Endometrium (tissue), 2 donors: ENCODE measurements at regions not wholly inside any gene's neighbourhood (a gene's known extent, or its start where the extent isn't known, plus 50 kb on each side); places are given as distances from the start of the nearest gene placed in this dataset.
"Not testable (repeated sequence)": the region's sequence is repeated elsewhere in the genome, so short reads cannot be mapped to it uniquely, and the experiment has no call there.

Experiments used
- FAIRE-seq: peaks from 2 replicates; lab custom pipeline; 2012; peaks lifted over from hg19 to GRCh38; lab: Jason Lieb, UNC
- donor health status: control.
- donor health status: control.

- FAIRE-seq, result no peak
Measured at GRCh38 chr3:164460851-164461250, 617.4 kb downstream of the SI start.

GRCh38 chr3:164459521-164460151 lies 618.7 kb downstream of the SI start:
- no peak for FAIRE-seq

DNA sequence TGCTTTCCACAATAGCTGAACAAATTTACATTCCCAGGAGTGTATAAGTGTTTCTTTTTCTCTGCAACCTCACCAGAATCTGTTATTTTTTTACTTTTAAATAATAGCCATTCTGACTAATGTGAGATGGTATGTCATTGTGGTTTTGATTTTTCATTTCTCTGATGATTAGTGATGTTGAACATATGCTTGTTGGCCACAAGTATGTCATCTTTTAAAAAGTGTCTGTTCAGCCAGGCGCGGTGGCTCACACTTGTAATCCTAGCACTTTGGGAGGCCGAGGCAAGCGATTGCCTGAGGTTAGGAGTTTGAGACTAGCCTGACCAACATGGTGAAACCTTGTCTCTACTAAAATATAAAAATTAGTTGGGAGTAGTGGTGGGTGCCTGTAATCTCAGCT lies 619.3 kb downstream of the SI start:
- no peak for FAIRE-seq

- FAIRE-seq, result no peak
Measured at GRCh38 chr3:164453714-164454113, 624.6 kb downstream of the SI start.

GRCh38 chr3:164452707-164453106 lies 625.6 kb downstream of the SI start:
- FAIRE-seq, result no peak

GRCh38 chr3:164451072-164451910 lies 627.0 kb downstream of the SI start:
- no peak for FAIRE-seq

- peak; percentile 99 for FAIRE-seq
Measured at GRCh38 chr3:164450276-164450905, 627.9 kb downstream of the SI start.

GRCh38 chr3:164419220-164419619 lies 659.1 kb downstream of the SI start:
- no peak for FAIRE-seq

GRCh38 chr3:164418414-164418813 lies 659.9 kb downstream of the SI start:
- peak; percentile 15 for FAIRE-seq

- no peak for FAIRE-seq
Measured at GRCh38 chr3:164417955-164418354, 660.3 kb downstream of the SI start.

DNA sequence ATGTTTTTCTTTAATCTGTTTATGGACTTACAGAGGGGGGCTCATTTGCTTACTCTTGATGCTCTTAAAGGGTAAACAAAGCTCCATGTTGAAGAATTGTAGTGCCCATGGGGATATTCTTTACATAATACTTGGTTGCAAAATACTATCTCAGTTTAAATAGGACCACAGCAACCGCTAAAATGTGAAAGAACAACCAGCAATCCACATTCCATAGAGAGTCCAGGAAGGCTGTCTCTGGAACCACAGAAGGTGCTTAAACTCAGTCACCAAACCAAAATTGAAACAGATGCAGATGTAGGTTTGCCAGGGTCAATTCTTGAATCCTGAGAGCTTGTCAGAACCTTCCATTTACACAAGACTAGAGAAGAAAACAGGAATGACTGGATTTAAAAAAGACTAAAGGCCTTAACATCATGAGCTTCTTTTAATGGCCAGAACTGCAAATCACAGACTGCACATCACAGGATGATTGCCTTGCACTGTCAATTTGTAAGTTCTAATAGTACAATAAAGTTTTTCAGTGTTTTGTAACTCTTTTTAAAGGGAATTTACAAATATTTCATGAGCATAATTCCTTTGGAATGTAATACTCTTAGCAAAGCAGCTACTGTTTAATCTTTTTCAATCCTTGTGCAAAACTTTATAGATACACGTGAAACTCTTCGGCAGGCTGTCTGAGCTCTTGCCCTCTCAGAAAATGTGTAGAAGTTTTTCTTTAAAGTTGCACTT lies 661.6 kb downstream of the SI start:
- FAIRE-seq, result no peak

DNA sequence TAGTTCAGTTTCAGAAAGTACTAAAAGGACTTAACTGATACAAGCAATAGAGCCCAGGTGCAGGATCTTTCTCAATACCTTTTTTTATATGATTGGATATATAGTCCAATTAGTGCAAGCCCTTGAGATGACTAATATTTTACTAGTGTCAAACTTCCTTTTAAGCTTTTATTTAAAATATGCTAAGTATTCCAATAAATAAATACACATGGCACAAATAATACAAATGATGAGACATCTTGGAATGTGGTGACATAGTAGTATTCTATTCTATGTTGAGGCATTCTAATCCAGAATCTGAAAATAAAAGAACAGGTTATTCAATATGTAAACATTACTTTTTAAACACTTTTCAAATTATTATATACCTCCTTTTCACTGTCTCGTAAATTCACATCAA lies 670.0 kb downstream of the SI start:
- FAIRE-seq, result no peak

GRCh38 chr3:164407111-164407510 lies 671.2 kb downstream of the SI start:
- no peak for FAIRE-seq

DNA sequence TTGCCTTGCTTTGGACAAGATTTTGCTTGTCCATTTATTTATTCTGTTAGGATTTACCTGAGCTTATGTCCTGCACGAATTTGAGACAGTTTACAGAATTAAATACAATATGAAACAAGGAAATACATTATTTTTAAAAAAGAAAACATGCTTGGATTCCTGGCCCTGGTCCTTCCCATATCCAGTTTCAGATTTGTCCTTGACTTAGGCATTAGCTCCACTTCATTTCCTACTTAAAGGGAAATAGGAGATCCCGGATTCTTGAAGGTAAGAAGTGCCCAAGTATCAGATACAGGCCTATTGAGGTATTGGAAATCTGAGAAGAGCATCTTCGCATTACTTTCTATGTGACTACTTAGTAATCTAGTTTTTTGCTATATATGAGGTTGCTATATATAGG lies 672.0 kb downstream of the SI start:
- no peak for FAIRE-seq

DNA sequence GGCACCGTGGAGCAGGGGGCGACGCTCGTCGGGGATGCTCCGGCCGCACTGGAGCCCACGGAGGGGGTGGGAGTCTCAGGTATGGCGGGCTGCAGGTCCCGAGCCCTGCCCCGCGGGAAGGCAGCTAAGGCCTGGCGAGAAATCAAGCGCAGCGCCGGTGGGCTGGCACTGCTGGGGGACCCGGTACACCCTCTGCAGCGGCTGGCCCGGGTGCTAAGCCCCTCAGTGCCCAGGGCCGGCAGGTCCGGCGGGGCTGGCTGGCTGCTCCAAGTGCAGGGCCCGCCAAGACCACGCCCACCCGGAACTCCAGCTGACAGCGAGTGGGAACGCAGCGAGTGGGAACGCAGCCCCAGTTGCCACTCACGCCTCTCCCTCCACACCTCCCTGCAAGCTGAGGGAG lies 676.4 kb downstream of the SI start:
- no peak for FAIRE-seq

DNA sequence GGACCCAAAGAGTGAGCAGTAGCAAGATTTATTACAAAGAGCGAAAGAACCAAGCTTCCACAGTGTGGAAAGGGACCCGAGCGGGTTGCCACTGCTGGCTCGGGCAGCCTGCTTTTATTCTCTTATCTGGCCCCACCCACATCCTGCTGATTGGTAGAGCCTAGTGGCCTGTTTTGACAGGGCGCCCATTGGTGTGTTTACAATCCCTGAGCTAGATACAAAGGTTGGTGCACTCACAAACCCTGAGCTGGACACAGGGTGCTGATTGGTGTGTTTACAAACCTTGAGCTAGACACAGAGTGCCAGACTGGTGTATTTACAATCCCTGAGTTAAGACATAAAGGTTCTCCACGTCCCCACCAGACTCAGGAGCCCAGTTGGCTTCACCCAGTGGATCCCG lies 676.9 kb downstream of the SI start:
- not testable (repeated sequence) for FAIRE-seq

GRCh38 chr3:164397462-164397861 lies 680.8 kb downstream of the SI start:
- no peak for FAIRE-seq

DNA sequence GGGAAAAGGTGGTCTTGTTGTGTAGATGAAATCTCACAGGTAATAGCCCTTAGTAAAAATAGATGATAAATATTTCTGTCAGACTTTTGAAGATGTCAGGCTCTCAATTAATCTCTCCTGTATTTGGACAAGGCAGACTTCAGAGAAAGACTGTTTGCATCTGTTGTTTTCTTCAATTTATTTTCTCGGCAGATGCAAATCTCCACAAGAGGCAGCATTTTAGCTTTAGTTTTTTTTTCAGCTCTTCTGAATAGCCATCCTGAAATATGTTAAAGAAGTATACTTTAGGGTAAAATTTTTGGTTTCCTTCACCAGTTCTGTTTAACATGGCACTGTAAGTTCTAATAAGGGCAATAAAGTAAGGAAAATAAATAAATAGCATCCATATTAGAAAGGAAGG lies 685.1 kb downstream of the SI start:
- no peak for FAIRE-seq

DNA sequence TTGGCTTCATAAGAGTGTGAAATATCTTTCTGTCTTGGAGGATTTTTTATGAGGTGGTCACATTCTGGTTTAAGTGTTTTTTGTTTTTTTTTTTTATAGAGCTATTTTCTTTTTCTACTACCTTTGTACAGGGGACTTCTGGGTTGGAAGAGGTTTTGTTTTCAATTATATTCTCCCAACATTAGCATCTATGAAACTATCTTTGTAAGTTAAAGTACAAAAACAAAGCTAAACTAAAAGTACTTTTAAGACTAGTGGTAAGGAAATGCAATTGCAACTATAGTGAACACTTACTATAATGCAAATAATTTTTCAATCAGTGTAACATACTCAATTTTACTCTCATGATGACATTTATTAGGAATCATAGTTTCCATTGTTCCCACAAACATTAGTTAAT lies 688.2 kb downstream of the SI start:
- FAIRE-seq, result peak; percentile 35

DNA sequence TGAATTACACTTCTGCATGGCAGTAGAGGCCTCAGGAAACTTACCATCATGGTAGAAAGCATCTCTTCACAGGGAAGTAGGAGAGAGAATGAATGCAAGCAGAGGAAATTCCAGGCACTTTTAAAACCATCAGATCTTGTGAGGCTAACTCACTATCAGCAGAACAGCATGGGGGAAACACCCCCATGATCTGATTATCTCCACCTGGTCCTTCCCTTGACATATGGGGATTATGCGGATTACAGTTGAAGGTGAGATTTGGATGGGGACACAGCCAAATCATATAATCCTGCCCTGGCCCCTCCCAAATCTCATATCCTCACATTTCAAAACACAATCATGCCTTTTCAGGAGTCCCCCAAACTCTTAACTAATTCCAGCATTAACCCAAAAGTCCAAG lies 691.1 kb downstream of the SI start:
- FAIRE-seq, result no peak

GRCh38 chr3:164380156-164380555 lies 698.1 kb downstream of the SI start:
- FAIRE-seq, result no peak

DNA sequence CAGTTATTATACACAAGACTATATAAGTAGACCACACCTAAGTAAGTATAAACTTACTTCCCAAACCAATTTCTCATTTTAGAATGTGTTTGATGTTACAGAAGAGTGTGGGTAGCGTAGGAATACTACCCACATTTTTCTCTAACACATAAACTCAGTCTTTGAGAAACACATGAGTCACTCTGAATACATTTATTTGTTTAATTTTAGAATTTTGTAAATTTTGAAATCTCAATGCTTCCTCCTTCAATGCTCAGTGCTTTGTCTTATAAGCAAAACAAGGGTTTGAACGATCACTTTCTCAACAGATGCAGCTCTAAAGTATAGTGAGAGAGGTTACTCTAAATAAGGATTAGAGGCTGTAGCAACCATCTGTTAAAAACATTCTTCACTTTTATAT lies 700.8 kb downstream of the SI start:
- no peak for FAIRE-seq

DNA sequence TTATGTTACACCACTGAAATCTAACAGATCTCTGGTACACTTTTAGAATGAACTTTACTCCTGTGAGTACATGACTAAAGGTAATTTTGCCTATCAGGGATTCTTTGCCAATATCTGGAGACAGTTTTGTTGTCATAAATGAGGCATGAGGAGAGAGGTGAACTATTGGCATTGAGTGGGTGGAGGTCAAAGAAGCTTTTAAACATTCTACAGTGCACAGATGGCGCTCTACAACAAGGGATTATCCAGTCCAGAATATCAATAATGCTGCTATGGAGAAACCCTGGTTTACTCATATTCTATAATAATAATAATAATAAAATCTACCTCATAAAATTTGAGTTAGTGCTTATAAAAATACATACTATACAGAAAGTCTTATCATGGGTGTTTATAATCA lies 702.3 kb downstream of the SI start:
- no peak for FAIRE-seq
